ENCODE measurements at regions not wholly inside any gene's neighbourhood (a gene's known extent, or its start where the extent isn't known, plus 50 kb on each side); places are given as distances from the start of the nearest gene placed in this dataset.

- H3K36me3 Mint-ChIP-seq (ENCODE audit: low read depth), result peaks cover 1% of the 10 kb centered on the region
- peaks cover 5% of the 10 kb centered on the region for H3K9me3 Mint-ChIP-seq
- peak; percentile 15 for ATAC-seq
- no peak for DNase-seq
- TF ChIP-seq CTCF (IDR thresholded peaks at IDR 0.05), result no peak
- H3K4me3 Mint-ChIP-seq, result no peak overlapping the region
- POLR2A ChIA-PET, result interaction anchor here (1.4 kb wide), 1 partner anchor 40 kb away, joined by 4 read pairs; no protein-coding TSS in a partner anchor
- H3K27ac Mint-ChIP-seq, result no peak overlapping the region
- CTCF ChIA-PET, result interaction anchor here (1.7 to 1.8 kb wide), 2 partner anchors 220 to 286 kb away, joined by 3 to 4 read pairs; no protein-coding TSS in a partner anchor
- intact Hi-C loops (cut with micrococcal nuclease), result no loop called here
- H3K4me1 Mint-ChIP-seq (ENCODE audit: low read depth), result peaks cover 16% of the 10 kb centered on the region
- peaks cover 15% of the 10 kb centered on the region for H3K27me3 Mint-ChIP-seq
Observed at GRCh38 chr12:75812271-75813018, 219.1 kb downstream of the PHLDA1 start.

- intact Hi-C loops (cut with micrococcal nuclease), result no loop called here
- Mint-ChIP-seq H3K27me3 (peaks cover 14% of the 10 kb centered on the region), H3K36me3 (ENCODE audit: low read depth) (peaks cover 1% of the 10 kb centered on the region), H3K9me3 (peaks cover 5% of the 10 kb centered on the region), H3K27ac (no peak overlapping the region), H3K4me1 (ENCODE audit: low read depth) (peaks cover 8% of the 10 kb centered on the region), H3K4me3 (no peak overlapping the region)
- TF ChIP-seq CTCF (IDR thresholded peaks at IDR 0.05), result no peak
- ATAC-seq (no peak), DNase-seq (no peak)
- POLR2A ChIA-PET, result no interaction called here
- CTCF ChIA-PET, result no interaction called here
Observed at GRCh38 chr12:75809746-75810145, 221.8 kb downstream of the PHLDA1 start.

- peaks cover 1% of the 10 kb centered on the region for H3K36me3 Mint-ChIP-seq (ENCODE audit: low read depth)
- no peak for ATAC-seq
- POLR2A ChIA-PET, result no interaction called here
- H3K4me1 Mint-ChIP-seq (ENCODE audit: low read depth), result peaks cover 3% of the 10 kb centered on the region
- H3K27me3 Mint-ChIP-seq, result peaks cover 13% of the 10 kb centered on the region
- DNase-seq, result no peak
- peaks cover 5% of the 10 kb centered on the region for H3K9me3 Mint-ChIP-seq
- H3K27ac Mint-ChIP-seq, result no peak overlapping the region
- intact Hi-C loops (cut with micrococcal nuclease), result no loop called here
- H3K4me3 Mint-ChIP-seq, result no peak overlapping the region
- CTCF ChIA-PET, result no interaction called here
- no peak for TF ChIP-seq CTCF (IDR thresholded peaks at IDR 0.05)
Observed at GRCh38 chr12:75807494-75807893, 224.1 kb downstream of the PHLDA1 start.

- no peak overlapping the region for H3K27ac Mint-ChIP-seq
- peaks cover 16% of the 10 kb centered on the region for H3K27me3 Mint-ChIP-seq
- DNase-seq (no peak), ATAC-seq (no peak)
- intact Hi-C loops (cut with micrococcal nuclease), result no loop called here
- no peak overlapping the region for H3K4me3 Mint-ChIP-seq
- H3K36me3 Mint-ChIP-seq (ENCODE audit: low read depth), result peaks cover 1% of the 10 kb centered on the region
- ChIA-PET POLR2A (no interaction called here), CTCF (interaction anchor here (1.1 to 2.2 kb wide), 3 partner anchors 18 to 278 kb away, joined by 3 to 6 read pairs (median 3); no protein-coding TSS in a partner anchor)
- H3K9me3 Mint-ChIP-seq, result peaks cover 5% of the 10 kb centered on the region
- no peaks in the 10 kb centered on the region for H3K4me1 Mint-ChIP-seq (ENCODE audit: low read depth)
- TF ChIP-seq CTCF (IDR thresholded peaks at IDR 0.05), result no peak
Observed at GRCh38 chr12:75805905-75806304, 225.7 kb downstream of the PHLDA1 start.

GRCh38 chr12:75805320-75805719 lies 226.3 kb downstream of the PHLDA1 start:
- DNase-seq (no peak), ATAC-seq (no peak)
- no peak overlapping the region for H3K27ac Mint-ChIP-seq
- peaks cover 5% of the 10 kb centered on the region for H3K9me3 Mint-ChIP-seq
- H3K4me1 Mint-ChIP-seq (ENCODE audit: low read depth), result no peaks in the 10 kb centered on the region
- ChIA-PET CTCF (interaction anchor here (1.1 to 2.2 kb wide), 3 partner anchors 18 to 278 kb away, joined by 3 to 6 read pairs (median 3); no protein-coding TSS in a partner anchor), POLR2A (interaction anchor here (1.0 kb wide), 1 partner anchor 227 kb away, joined by 3 read pairs; the partner anchor contains the start of gene PHLDA1)
- H3K36me3 Mint-ChIP-seq (ENCODE audit: low read depth), result peaks cover 1% of the 10 kb centered on the region
- peaks cover 16% of the 10 kb centered on the region for H3K27me3 Mint-ChIP-seq
- H3K4me3 Mint-ChIP-seq, result no peak overlapping the region
- intact Hi-C loops (cut with micrococcal nuclease), result no loop called here
- no peak for TF ChIP-seq CTCF (IDR thresholded peaks at IDR 0.05)

Data from activated CD8-positive, alpha-beta T cell treated with anti-CD3 and anti-CD28 coated beads for 36 hours (primary cell).